Spleen (tissue), 11 donors: ENCODE measurements at regions not wholly inside any gene's neighbourhood (a gene's known extent, or its start where the extent isn't known, plus 50 kb on each side); places are given as distances from the start of the nearest gene placed in this dataset.

Experiments used
- DNase-seq: peaks from one replicate; pipeline ENCODE4 v3.0.0-alpha.2; 2020
- H3K27ac ChIP-seq, 8 donors: fragments of 200-600 bp; sonication (generic) in 7 of 8; 1 replicate in 4 of 8; 2 replicates in 4 of 8; pipeline versions ENCODE4 v1.5.0 to v1.8.0; 2016 to 2021; ENCODE audit warnings: inconsistent platforms in 4 of 8, mild to moderate bottlenecking in 4 of 8, moderate library complexity in 1 of 8
- H3K27me3 ChIP-seq, 7 donors: fragments of 200-600 bp; sonication (generic) in 6 of 7; replicated peaks in 1 of 7; 1 replicate in 4 of 7; 2 replicates in 3 of 7; pipeline versions ENCODE4 v1.5.0 to v1.8.0; 2016 to 2021; ENCODE audit warnings: inconsistent platforms in 3 of 7, mild to moderate bottlenecking in 1 of 7
- H3K36me3 ChIP-seq, 6 donors: fragments of 200-600 bp; sonication (generic) in 5 of 6; 1 replicate in 4 of 6; 2 replicates in 2 of 6; pipeline versions ENCODE4 v1.5.0 to v1.8.0; 2016 to 2021; ENCODE audit warnings: inconsistent platforms in 2 of 6
- H3K4me1 ChIP-seq, 6 donors: fragments of 200-600 bp; sonication (generic) in 5 of 6; 1 replicate in 3 of 6; 2 replicates in 3 of 6; pipeline versions ENCODE4 v1.5.0 to v1.8.0; 2016 to 2021; ENCODE audit warnings: inconsistent platforms in 3 of 6
- H3K4me3 ChIP-seq, 8 donors: fragments of 200-600 bp; sonication (generic) in 7 of 8; 1 replicate in 4 of 8; 2 replicates in 4 of 8; pipeline versions ENCODE4 v1.5.0 to v1.8.0; 2016 to 2021; ENCODE audit warnings: inconsistent platforms in 4 of 8, mild to moderate bottlenecking in 4 of 8, moderate library complexity in 2 of 8
- H3K9me3 ChIP-seq, 8 donors: fragments of 200-600 bp; sonication (generic) in 7 of 8; 1 replicate in 4 of 8; 2 replicates in 4 of 8; pipeline versions ENCODE4 v1.5.0 to v1.8.0; 2016 to 2021; ENCODE audit warnings: inconsistent platforms in 4 of 8
- CTCF ChIP-seq, 11 experiments: fragments of 200-600 bp in 7 of 11; fragments of 450-650 bp in 4 of 11; sonication (generic) in 4 of 11; IDR thresholded peaks in 8 of 11; conservative IDR thresholded peaks in 3 of 11; 1 replicate in 7 of 11; 2 replicates in 4 of 11; pipeline versions ENCODE4 v1.4.0 to v1.8.0; 2016 to 2021; ENCODE audit warnings: antibody characterized with exemption in 11 of 11, inconsistent platforms in 4 of 11, mild to moderate bottlenecking in 1 of 11
- POLR2A ChIP-seq, 3 donors: fragments of 450-650 bp; IDR thresholded peaks; one replicate each; pipeline ENCODE4 v1.5.1; 2017; ENCODE audit warnings: antibody characterized with exemption in 3 of 3, mild to moderate bottlenecking in 1 of 3
- POLR2AphosphoS5 ChIP-seq, 3 donors: sonication (generic); formaldehyde crosslinking; IDR thresholded peaks; one replicate each; pipeline ENCODE4 v1.5.1; 2017; ENCODE audit warnings: antibody characterized with exemption in 3 of 3
- WGBS, 5 donors: extraction: QIAGEN DNeasy Blood & Tissue Kit in 3 of 5; methylation state at CpG; one replicate each; pipeline versions ENCODE4 v1.1.5 to v1.1.7; 2013 to 2018; 5-methylcytosine and 5-hydroxymethylcytosine counted together
- intact Hi-C: fragments of 100-400 bp; cut with DNase I; formaldehyde crosslinking; loops from one replicate; pipeline ENCODE4 v1.15.0; 2023; ENCODE audit warnings: low total_unique reads
- donor health status: healthy with polysubstance abuse.
- donor health status: DM: no; HTN: no; CAD: no; lungs with moderate emphysema.
- donor health status: DM: no; HTN: no; CAD: no.
- donor health status: Bipolar disorder and iron deficiency.
- donor health status: healthy.
- donor health status: DM: no; HTN: no; CAD: no.
- donor health status: DM: yes; HTN: yes; CAD: no.

- intact Hi-C loops: no loop called here
- H3K27me3 ChIP-seq: no peaks in the 10 kb centered on the region
- H3K4me1 ChIP-seq: no peaks in the 10 kb centered on the region
- H3K27ac ChIP-seq: no peak overlapping the region
- H3K4me3 ChIP-seq: no peak overlapping the region
- 67 to 85% (median 77%) methylated on average over 6 of the region's 6 CpGs for WGBS, 5 donors
- TF ChIP-seq CTCF (IDR thresholded peaks at IDR 0.05 in 8 of 11, conservative IDR thresholded peaks at IDR 0.05 in 3 of 11): no peak
- no peak for TF ChIP-seq POLR2A (IDR thresholded peaks at IDR 0.05)
- no peak for TF ChIP-seq POLR2AphosphoS5 (IDR thresholded peaks at IDR 0.05)
- H3K9me3 ChIP-seq: peaks cover 0 to 4% (median 0%) of the 10 kb centered on the region in 8 donors
- DNase-seq: no peak
- H3K36me3 ChIP-seq: no peaks in the 10 kb centered on the region
These were observed 1472.3 kb upstream of the GBE1 start for GRCh38 chr3:83233715-83234114.

- Histone ChIP-seq H3K27me3 (no peaks in the 10 kb centered on the region), H3K9me3 (peaks cover 0 to under 1% (median 0%) of the 10 kb centered on the region in 8 donors), H3K27ac (no peak overlapping the region), H3K4me1 (no peaks in the 10 kb centered on the region), H3K36me3 (no peaks in the 10 kb centered on the region), H3K4me3 (no peak overlapping the region)
- intact Hi-C loops: no loop called here
- 55 to 68% (median 61%) methylated on average over 3 of the region's 3 CpGs for WGBS, 5 donors
- DNase-seq: no peak
- no peak for TF ChIP-seq CTCF (IDR thresholded peaks at IDR 0.05 in 8 of 11, conservative IDR thresholded peaks at IDR 0.05 in 3 of 11)
- no peak for TF ChIP-seq POLR2AphosphoS5 (IDR thresholded peaks at IDR 0.05)
- TF ChIP-seq POLR2A (IDR thresholded peaks at IDR 0.05): no peak
These were observed 1469.4 kb upstream of the GBE1 start for GRCh38 chr3:83230841-83231240.

DNA sequence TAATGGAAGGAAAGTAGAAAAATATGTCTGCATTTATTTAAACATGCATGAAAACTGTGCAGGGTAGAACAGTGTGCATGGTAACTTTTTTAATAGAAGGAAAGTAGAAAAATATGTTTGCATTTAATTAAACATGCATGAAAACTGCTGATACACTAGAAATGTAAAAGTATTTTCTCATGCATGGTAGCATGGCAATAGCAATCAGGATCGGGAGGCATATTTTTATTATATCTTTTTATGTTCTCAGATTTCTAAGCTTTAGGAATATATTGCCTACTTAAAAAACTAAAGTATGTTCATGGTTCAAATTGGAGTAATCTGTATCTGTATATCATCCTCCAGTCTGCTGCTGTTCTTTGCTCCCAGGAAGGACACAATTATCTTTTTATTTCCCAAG lies 1468.9 kb upstream of the GBE1 start:
- Histone ChIP-seq H3K36me3 (no peaks in the 10 kb centered on the region), H3K9me3 (no peaks in the 10 kb centered on the region), H3K27me3 (no peaks in the 10 kb centered on the region), H3K27ac (no peak overlapping the region), H3K4me1 (no peaks in the 10 kb centered on the region), H3K4me3 (no peak overlapping the region)
- intact Hi-C loops: no loop called here
- no peak for DNase-seq
- TF ChIP-seq POLR2AphosphoS5 (IDR thresholded peaks at IDR 0.05) (no peak), POLR2A (IDR thresholded peaks at IDR 0.05) (no peak), CTCF (IDR thresholded peaks at IDR 0.05 in 8 of 11, conservative IDR thresholded peaks at IDR 0.05 in 3 of 11) (no peak)
- 84 to 98% (median 93%) methylated on average over 1 of the region's 1 CpG for WGBS, 5 donors

GRCh38 chr3:83226751-83227150 lies 1465.3 kb upstream of the GBE1 start:
- Histone ChIP-seq H3K27me3 (no peaks in the 10 kb centered on the region), H3K36me3 (no peaks in the 10 kb centered on the region), H3K9me3 (peaks cover 0 to 4% (median 0%) of the 10 kb centered on the region in 8 donors), H3K4me1 (no peaks in the 10 kb centered on the region), H3K4me3 (no peak overlapping the region), H3K27ac (no peak overlapping the region)
- intact Hi-C loops: no loop called here
- TF ChIP-seq POLR2AphosphoS5 (IDR thresholded peaks at IDR 0.05) (no peak), CTCF (IDR thresholded peaks at IDR 0.05 in 8 of 11, conservative IDR thresholded peaks at IDR 0.05 in 3 of 11) (no peak), POLR2A (IDR thresholded peaks at IDR 0.05) (no peak)
- DNase-seq: no peak
- 87 to 93% (median 90%) methylated on average over 3 of the region's 3 CpGs for WGBS, 5 donors
